ENCODE measurements at regions not wholly inside any gene's neighbourhood (a gene's known extent, or its start where the extent isn't known, plus 50 kb on each side); places are given as distances from the start of the nearest gene placed in this dataset.

GRCh38 chr13:47085346-47085745 lies 188.5 kb upstream of the HTR2A start:
- no peaks in the 10 kb centered on the region for H3K4me1 ChIP-seq (ENCODE audit: insufficient read depth, low read length)
- no peak overlapping the region for H2AFZ ChIP-seq (ENCODE audit: low read depth, low read length)
- no peaks in the 10 kb centered on the region for H3K9me3 ChIP-seq (ENCODE audit: insufficient read depth, low read depth, low read length)
- no peaks in the 10 kb centered on the region for H3K36me3 Mint-ChIP-seq (ENCODE audit: low read depth, unreplicated experiment)
- H3K4me3 ChIP-seq (ENCODE audit: insufficient read depth, low read depth, low read length), result no peak overlapping the region
- H3K4me3 Mint-ChIP-seq (ENCODE audit: unreplicated experiment), result no peak overlapping the region
- no peaks in the 10 kb centered on the region for H3K27me3 ChIP-seq (ENCODE audit: insufficient read depth, low read length)
- no peak overlapping the region for H3K9ac ChIP-seq (ENCODE audit: low read length)
- H3K36me3 ChIP-seq (ENCODE audit: insufficient read depth, low read length), result no peaks in the 10 kb centered on the region
- no peaks in the 10 kb centered on the region for H3K27me3 Mint-ChIP-seq (ENCODE audit: low read depth, unreplicated experiment)
- H3K4me2 ChIP-seq (ENCODE audit: low read length), result no peak overlapping the region
- H4K20me1 ChIP-seq (ENCODE audit: insufficient read depth, low read length), result no peaks in the 10 kb centered on the region
- FAIRE-seq (no peak), DNase-seq (ENCODE audit: low read depth) (peak; percentile 20)
- no peak for TF ChIP-seq CTCF (IDR thresholded peaks at IDR 0.05; ENCODE audit: insufficient read depth, low read depth, low read length)
- TF ChIP-seq EZH2 (IDR thresholded peaks at IDR 0.05; ENCODE audit: insufficient read depth, low read length), result no peak
- peaks cover 3% of the 10 kb centered on the region for H3K9me3 Mint-ChIP-seq (ENCODE audit: unreplicated experiment)
- no peak overlapping the region for H3K27ac ChIP-seq (ENCODE audit: low read depth, low read length)
- H3K79me2 ChIP-seq (ENCODE audit: insufficient read depth, low read length), result no peaks in the 10 kb centered on the region
- H3K4me1 Mint-ChIP-seq (ENCODE audit: low read depth, unreplicated experiment), result peaks cover 22% of the 10 kb centered on the region
- H3K27ac Mint-ChIP-seq (ENCODE audit: unreplicated experiment), result no peak overlapping the region

DNA sequence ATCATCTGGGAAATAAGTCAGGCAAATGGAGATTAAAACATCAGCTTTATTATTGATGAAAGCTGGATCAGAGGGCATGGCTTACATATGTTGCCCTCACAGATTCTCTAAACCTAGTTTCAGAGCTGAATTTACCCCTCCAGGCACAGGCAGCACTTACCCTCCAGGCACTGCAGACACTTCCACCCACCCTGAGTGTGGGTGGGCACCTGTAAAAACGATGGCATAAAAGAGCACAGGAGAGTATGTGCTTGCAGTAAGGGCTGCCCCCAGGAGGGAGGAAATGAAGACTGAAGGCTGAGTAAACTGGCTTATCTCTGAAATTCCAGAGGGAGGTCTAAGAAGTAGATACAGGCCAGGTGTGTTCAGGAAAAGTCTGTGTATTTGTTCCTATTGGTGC lies 185.0 kb upstream of the HTR2A start:
- Histone ChIP-seq H3K36me3 (ENCODE audit: insufficient read depth, low read length) (no peaks in the 10 kb centered on the region), H3K27me3 (ENCODE audit: insufficient read depth, low read length) (no peaks in the 10 kb centered on the region), H2AFZ (ENCODE audit: low read depth, low read length) (no peak overlapping the region), H3K9me3 (ENCODE audit: insufficient read depth, low read depth, low read length) (no peaks in the 10 kb centered on the region), H3K27ac (ENCODE audit: low read depth, low read length) (no peak overlapping the region), H3K4me2 (ENCODE audit: low read length) (no peak overlapping the region), H3K9ac (ENCODE audit: low read length) (no peak overlapping the region), H3K4me1 (ENCODE audit: insufficient read depth, low read length) (no peaks in the 10 kb centered on the region), H3K4me3 (ENCODE audit: insufficient read depth, low read depth, low read length) (no peak overlapping the region), H4K20me1 (ENCODE audit: insufficient read depth, low read length) (no peaks in the 10 kb centered on the region), H3K79me2 (ENCODE audit: insufficient read depth, low read length) (no peaks in the 10 kb centered on the region)
- Mint-ChIP-seq H3K27ac (ENCODE audit: unreplicated experiment) (no peak overlapping the region), H3K9me3 (ENCODE audit: unreplicated experiment) (peaks cover 6% of the 10 kb centered on the region), H3K27me3 (ENCODE audit: low read depth, unreplicated experiment) (no peaks in the 10 kb centered on the region), H3K4me1 (ENCODE audit: low read depth, unreplicated experiment) (peaks cover 12% of the 10 kb centered on the region), H3K4me3 (ENCODE audit: unreplicated experiment) (no peak overlapping the region), H3K36me3 (ENCODE audit: low read depth, unreplicated experiment) (no peaks in the 10 kb centered on the region)
- DNase-seq (ENCODE audit: low read depth) (no peak), FAIRE-seq (no peak)
- TF ChIP-seq EZH2 (IDR thresholded peaks at IDR 0.05; ENCODE audit: insufficient read depth, low read length) (no peak), CTCF (IDR thresholded peaks at IDR 0.05; ENCODE audit: insufficient read depth, low read depth, low read length) (no peak)

DNA sequence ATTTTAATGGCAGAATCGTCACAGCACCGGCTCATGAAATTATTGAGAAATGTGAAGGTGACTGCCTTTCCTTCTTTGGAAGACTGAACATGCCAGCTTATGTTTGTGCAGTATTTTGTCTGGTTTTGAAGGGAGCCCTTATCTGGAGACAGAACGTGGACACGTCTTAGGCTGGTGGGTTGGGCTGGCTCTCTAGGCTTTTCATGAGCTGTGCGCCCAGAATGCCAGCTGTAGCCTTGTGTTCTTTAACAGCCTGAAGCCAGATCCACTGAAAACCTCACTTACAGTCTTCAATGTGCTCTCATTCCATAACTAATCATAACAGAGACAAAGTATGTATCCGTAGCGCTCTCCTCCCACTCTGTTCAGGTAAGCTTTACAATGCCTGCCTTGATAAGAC lies 184.4 kb upstream of the HTR2A start:
- Mint-ChIP-seq H3K27ac (ENCODE audit: unreplicated experiment) (no peak overlapping the region), H3K9me3 (ENCODE audit: unreplicated experiment) (peaks cover 8% of the 10 kb centered on the region), H3K36me3 (ENCODE audit: low read depth, unreplicated experiment) (no peaks in the 10 kb centered on the region), H3K4me3 (ENCODE audit: unreplicated experiment) (no peak overlapping the region), H3K27me3 (ENCODE audit: low read depth, unreplicated experiment) (no peaks in the 10 kb centered on the region), H3K4me1 (ENCODE audit: low read depth, unreplicated experiment) (peaks cover 16% of the 10 kb centered on the region)
- H3K4me1 ChIP-seq (ENCODE audit: insufficient read depth, low read length), result no peaks in the 10 kb centered on the region
- H3K9me3 ChIP-seq (ENCODE audit: insufficient read depth, low read depth, low read length), result no peaks in the 10 kb centered on the region
- no peak overlapping the region for H3K4me2 ChIP-seq (ENCODE audit: low read length)
- DNase-seq (ENCODE audit: low read depth) (no peak), FAIRE-seq (no peak)
- no peak overlapping the region for H3K27ac ChIP-seq (ENCODE audit: low read depth, low read length)
- no peak overlapping the region for H3K4me3 ChIP-seq (ENCODE audit: insufficient read depth, low read depth, low read length)
- H3K36me3 ChIP-seq (ENCODE audit: insufficient read depth, low read length), result no peaks in the 10 kb centered on the region
- H2AFZ ChIP-seq (ENCODE audit: low read depth, low read length), result no peak overlapping the region
- no peaks in the 10 kb centered on the region for H3K27me3 ChIP-seq (ENCODE audit: insufficient read depth, low read length)
- no peak for TF ChIP-seq CTCF (IDR thresholded peaks at IDR 0.05; ENCODE audit: insufficient read depth, low read depth, low read length)
- TF ChIP-seq EZH2 (IDR thresholded peaks at IDR 0.05; ENCODE audit: insufficient read depth, low read length), result no peak
- H3K79me2 ChIP-seq (ENCODE audit: insufficient read depth, low read length), result no peaks in the 10 kb centered on the region
- no peaks in the 10 kb centered on the region for H4K20me1 ChIP-seq (ENCODE audit: insufficient read depth, low read length)
- H3K9ac ChIP-seq (ENCODE audit: low read length), result no peak overlapping the region

Measured in astrocyte (in vitro differentiated cells and primary cell).